ENCODE measurements at regions not wholly inside any gene's neighbourhood (a gene's known extent, or its start where the extent isn't known, plus 50 kb on each side); places are given as distances from the start of the nearest gene placed in this dataset.

GRCh38 chr12:78719721-78720120 is 144.9 kb upstream of the SYT1 start:
- no peak for DNase-seq
- H3K4me3 Mint-ChIP-seq: no peak overlapping the region

GRCh38 chr12:78721906-78722305 is 142.7 kb upstream of the SYT1 start:
- H3K4me1 ChIP-seq (ENCODE audit: control insufficient read depth, insufficient read depth, low read length): peaks cover 1% of the 10 kb centered on the region
- H3K27me3 ChIP-seq (ENCODE audit: control insufficient read depth, insufficient read depth, low read length, poor library complexity, severe bottlenecking): no peaks in the 10 kb centered on the region
- no peak overlapping the region for H3K27ac ChIP-seq (ENCODE audit: low read depth, low read length)
- Mint-ChIP-seq H3K27me3 (ENCODE audit: insufficient read depth) (no peaks in the 10 kb centered on the region), H3K4me3 (no peak overlapping the region), H3K27ac (no peak overlapping the region), H3K4me1 (peaks cover 10% of the 10 kb centered on the region), H3K9me3 (no peaks in the 10 kb centered on the region), H3K36me3 (ENCODE audit: low read depth) (no peaks in the 10 kb centered on the region)
- no peaks in the 10 kb centered on the region for H3K36me3 ChIP-seq (ENCODE audit: control insufficient read depth, insufficient read depth, low read length)
- H3K9ac ChIP-seq (ENCODE audit: extremely low read depth, low read length, poor library complexity, severe bottlenecking): no peak overlapping the region
- H3K4me3 ChIP-seq (ENCODE audit: low read length): no peak overlapping the region
- no peak for DNase-seq
- H3K9me3 ChIP-seq (ENCODE audit: control insufficient read depth, low read length): no peaks in the 10 kb centered on the region
- TF ChIP-seq, protein P1, sequence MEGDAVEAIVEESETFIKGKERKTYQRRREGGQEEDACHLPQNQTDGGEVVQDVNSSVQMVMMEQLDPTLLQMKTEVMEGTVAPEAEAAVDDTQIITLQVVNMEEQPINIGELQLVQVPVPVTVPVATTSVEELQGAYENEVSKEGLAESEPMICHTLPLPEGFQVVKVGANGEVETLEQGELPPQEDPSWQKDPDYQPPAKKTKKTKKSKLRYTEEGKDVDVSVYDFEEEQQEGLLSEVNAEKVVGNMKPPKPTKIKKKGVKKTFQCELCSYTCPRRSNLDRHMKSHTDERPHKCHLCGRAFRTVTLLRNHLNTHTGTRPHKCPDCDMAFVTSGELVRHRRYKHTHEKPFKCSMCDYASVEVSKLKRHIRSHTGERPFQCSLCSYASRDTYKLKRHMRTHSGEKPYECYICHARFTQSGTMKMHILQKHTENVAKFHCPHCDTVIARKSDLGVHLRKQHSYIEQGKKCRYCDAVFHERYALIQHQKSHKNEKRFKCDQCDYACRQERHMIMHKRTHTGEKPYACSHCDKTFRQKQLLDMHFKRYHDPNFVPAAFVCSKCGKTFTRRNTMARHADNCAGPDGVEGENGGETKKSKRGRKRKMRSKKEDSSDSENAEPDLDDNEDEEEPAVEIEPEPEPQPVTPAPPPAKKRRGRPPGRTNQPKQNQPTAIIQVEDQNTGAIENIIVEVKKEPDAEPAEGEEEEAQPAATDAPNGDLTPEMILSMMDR (conservative IDR thresholded peaks at IDR 0.05): no peak

More at GRCh38 chr12:78719721-78720120, 144.9 kb upstream of the SYT1 start:
- no peaks in the 10 kb centered on the region for H3K4me1 ChIP-seq (ENCODE audit: control insufficient read depth, insufficient read depth, low read length)
- 92 to 100% methylated on average over 1 of the region's 1 CpG for WGBS, 2 experiments (ENCODE audit: insufficient coverage in 1 of 2, insufficient read length in 1 of 2)
- Mint-ChIP-seq H3K4me1 (no peaks in the 10 kb centered on the region), H3K9me3 (no peaks in the 10 kb centered on the region), H3K27ac (no peak overlapping the region), H3K27me3 (ENCODE audit: insufficient read depth) (no peaks in the 10 kb centered on the region), H3K36me3 (ENCODE audit: low read depth) (no peaks in the 10 kb centered on the region)
- TF ChIP-seq, protein P1 (conservative IDR thresholded peaks at IDR 0.05): no peak
- no peaks in the 10 kb centered on the region for H3K27me3 ChIP-seq (ENCODE audit: control insufficient read depth, insufficient read depth, low read length, poor library complexity, severe bottlenecking)
- no peaks in the 10 kb centered on the region for H3K9me3 ChIP-seq (ENCODE audit: control insufficient read depth, low read length)
- H3K4me3 ChIP-seq (ENCODE audit: low read length): no peak overlapping the region
- no peak overlapping the region for H3K27ac ChIP-seq (ENCODE audit: low read depth, low read length)
- H3K36me3 ChIP-seq (ENCODE audit: control insufficient read depth, insufficient read depth, low read length): no peaks in the 10 kb centered on the region
- H3K9ac ChIP-seq (ENCODE audit: extremely low read depth, low read length, poor library complexity, severe bottlenecking): no peak overlapping the region

DNA sequence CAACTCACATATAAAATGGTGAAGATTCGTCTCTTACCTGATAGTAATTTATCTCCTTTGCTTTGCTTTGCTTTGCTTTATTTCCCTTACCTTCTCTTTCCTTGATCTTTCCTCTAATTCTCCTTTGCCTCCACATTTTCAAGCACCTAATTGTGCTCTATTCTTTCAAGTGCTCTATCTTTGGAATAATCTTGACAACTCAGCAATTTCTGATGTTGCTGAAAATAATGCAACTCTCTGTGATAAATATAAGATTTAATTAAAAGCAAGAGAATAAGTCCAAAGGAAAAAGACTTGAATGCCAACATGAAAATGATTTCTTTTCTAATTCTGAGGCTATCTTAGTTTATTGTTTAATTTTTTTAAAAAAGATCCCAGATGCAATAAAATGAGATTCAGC is 139.5 kb upstream of the SYT1 start:
- Mint-ChIP-seq H3K9me3 (no peaks in the 10 kb centered on the region), H3K27ac (no peak overlapping the region), H3K4me3 (no peak overlapping the region), H3K27me3 (ENCODE audit: insufficient read depth) (no peaks in the 10 kb centered on the region), H3K4me1 (peaks cover 13% of the 10 kb centered on the region), H3K36me3 (ENCODE audit: low read depth) (no peaks in the 10 kb centered on the region)
- no peak for DNase-seq
- Histone ChIP-seq H3K36me3 (ENCODE audit: control insufficient read depth, insufficient read depth, low read length) (no peaks in the 10 kb centered on the region), H3K4me3 (ENCODE audit: low read length) (no peak overlapping the region), H3K9me3 (ENCODE audit: control insufficient read depth, low read length) (no peaks in the 10 kb centered on the region), H3K27me3 (ENCODE audit: control insufficient read depth, insufficient read depth, low read length, poor library complexity, severe bottlenecking) (no peaks in the 10 kb centered on the region), H3K9ac (ENCODE audit: extremely low read depth, low read length, poor library complexity, severe bottlenecking) (no peak overlapping the region), H3K27ac (ENCODE audit: low read depth, low read length) (no peak overlapping the region), H3K4me1 (ENCODE audit: control insufficient read depth, insufficient read depth, low read length) (peaks cover 7% of the 10 kb centered on the region)
- TF ChIP-seq, protein P1 (conservative IDR thresholded peaks at IDR 0.05): no peak
- 94% methylated on average over 1 of the region's 1 CpG; no CpG with 5 or more reads in 1 of the 2 experiments for WGBS, 2 experiments (ENCODE audit: insufficient coverage in 1 of 2, insufficient read length in 1 of 2)
